ENCODE measurements at regions not wholly inside any gene's neighbourhood (a gene's known extent, or its start where the extent isn't known, plus 50 kb on each side); places are given as distances from the start of the nearest gene placed in this dataset.

DNA sequence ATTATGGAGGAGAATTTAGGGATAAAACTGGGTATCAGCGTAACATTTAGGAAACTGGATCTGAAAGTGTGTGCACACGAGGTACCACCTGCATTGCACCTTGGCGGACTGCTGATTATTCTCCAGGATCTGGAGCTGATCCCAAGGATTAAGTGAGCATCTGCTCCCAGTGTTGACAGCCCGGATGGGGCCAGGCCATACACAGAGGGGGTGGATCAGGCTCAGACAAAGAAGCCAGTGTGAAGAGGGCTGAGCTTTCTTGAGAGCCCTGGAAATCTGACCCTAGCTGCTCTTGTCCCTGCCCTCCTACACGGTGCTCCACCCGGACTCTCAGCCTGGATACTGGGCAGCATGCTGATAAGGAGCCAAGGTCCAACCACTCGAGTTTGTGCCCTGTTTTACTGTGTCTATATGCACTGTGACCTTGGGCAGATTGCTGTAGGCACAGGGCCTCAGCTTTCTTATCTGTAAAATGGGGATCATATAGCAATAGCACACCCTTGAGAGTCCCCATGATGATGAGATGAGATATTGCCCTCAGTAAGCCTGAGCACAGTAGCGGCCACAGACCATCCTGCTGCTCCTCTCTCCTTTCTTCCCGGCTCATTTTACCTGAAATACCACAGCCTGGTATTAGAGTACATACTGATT lies 396.8 kb upstream of the CELF4 start:
- no peak overlapping the region for H3K4me3 ChIP-seq (ENCODE audit: low read depth, low read length)
- no peak for DNase-seq (ENCODE audit: low read depth)
- TF ChIP-seq, protein P1, sequence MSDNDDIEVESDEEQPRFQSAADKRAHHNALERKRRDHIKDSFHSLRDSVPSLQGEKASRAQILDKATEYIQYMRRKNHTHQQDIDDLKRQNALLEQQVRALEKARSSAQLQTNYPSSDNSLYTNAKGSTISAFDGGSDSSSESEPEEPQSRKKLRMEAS (IDR thresholded peaks at IDR 0.05; ENCODE audit: low read depth, low read length), result no peak
- TF ChIP-seq MYC (IDR thresholded peaks at IDR 0.05; ENCODE audit: low read depth, low read length) (no peak), POLR2A (IDR thresholded peaks at IDR 0.05; ENCODE audit: extremely low read depth, insufficient read length) (no peak)
- TF ChIP-seq, protein P2, sequence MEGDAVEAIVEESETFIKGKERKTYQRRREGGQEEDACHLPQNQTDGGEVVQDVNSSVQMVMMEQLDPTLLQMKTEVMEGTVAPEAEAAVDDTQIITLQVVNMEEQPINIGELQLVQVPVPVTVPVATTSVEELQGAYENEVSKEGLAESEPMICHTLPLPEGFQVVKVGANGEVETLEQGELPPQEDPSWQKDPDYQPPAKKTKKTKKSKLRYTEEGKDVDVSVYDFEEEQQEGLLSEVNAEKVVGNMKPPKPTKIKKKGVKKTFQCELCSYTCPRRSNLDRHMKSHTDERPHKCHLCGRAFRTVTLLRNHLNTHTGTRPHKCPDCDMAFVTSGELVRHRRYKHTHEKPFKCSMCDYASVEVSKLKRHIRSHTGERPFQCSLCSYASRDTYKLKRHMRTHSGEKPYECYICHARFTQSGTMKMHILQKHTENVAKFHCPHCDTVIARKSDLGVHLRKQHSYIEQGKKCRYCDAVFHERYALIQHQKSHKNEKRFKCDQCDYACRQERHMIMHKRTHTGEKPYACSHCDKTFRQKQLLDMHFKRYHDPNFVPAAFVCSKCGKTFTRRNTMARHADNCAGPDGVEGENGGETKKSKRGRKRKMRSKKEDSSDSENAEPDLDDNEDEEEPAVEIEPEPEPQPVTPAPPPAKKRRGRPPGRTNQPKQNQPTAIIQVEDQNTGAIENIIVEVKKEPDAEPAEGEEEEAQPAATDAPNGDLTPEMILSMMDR (IDR thresholded peaks at IDR 0.05; ENCODE audit: low read depth, low read length), result no peak

DNA sequence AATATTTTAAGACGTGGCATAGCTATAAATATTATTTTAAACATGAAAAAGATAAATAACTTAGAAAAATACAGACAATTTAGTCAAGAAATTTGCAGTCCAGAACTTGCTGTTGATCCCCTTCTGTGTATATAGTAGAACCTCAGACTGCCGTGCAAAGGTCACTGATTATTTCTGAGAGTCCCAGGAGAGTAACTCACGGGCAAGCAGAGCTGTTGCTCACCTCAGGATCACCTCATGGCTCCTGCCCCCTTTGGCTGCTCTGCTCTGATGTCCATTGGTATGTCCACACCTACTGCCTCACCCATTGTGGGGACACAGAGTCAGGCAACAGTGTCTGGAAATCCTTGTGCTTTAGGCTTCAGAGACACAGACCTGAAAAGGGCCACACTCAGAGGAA lies 392.9 kb upstream of the CELF4 start:
- TF ChIP-seq MYC (IDR thresholded peaks at IDR 0.05; ENCODE audit: low read depth, low read length) (no peak), POLR2A (IDR thresholded peaks at IDR 0.05; ENCODE audit: extremely low read depth, insufficient read length) (no peak)
- TF ChIP-seq, protein P1 (IDR thresholded peaks at IDR 0.05; ENCODE audit: low read depth, low read length), result no peak
- TF ChIP-seq, protein P2 (IDR thresholded peaks at IDR 0.05; ENCODE audit: low read depth, low read length), result no peak
- H3K4me3 ChIP-seq (ENCODE audit: low read depth, low read length), result no peak overlapping the region
- DNase-seq (ENCODE audit: low read depth), result no peak

DNA sequence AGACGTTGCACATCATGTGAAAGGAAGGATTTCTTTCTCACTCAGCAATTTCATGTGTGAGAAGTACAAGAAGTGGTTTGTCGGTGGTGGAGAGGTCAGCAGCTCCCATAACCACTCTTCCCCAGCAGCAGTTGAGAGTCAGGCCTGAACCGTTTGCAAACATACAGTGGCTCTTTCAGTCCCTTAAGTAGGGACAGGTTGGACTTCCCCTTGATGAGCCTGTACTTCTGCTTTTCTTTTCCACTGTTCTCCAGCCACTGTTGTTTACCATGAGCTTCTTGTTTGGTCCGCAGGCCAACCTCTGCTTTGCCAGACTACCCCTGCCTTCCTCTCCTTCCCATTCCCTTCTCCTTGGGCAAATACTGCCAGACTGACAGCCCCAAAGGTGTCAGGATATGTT lies 391.3 kb upstream of the CELF4 start:
- no peak overlapping the region for H3K4me3 ChIP-seq (ENCODE audit: low read depth, low read length)
- peak; percentile 22 for DNase-seq (ENCODE audit: low read depth)
- TF ChIP-seq MYC (IDR thresholded peaks at IDR 0.05; ENCODE audit: low read depth, low read length), result no peak
- TF ChIP-seq, protein P2 (IDR thresholded peaks at IDR 0.05; ENCODE audit: low read depth, low read length), result no peak

DNA sequence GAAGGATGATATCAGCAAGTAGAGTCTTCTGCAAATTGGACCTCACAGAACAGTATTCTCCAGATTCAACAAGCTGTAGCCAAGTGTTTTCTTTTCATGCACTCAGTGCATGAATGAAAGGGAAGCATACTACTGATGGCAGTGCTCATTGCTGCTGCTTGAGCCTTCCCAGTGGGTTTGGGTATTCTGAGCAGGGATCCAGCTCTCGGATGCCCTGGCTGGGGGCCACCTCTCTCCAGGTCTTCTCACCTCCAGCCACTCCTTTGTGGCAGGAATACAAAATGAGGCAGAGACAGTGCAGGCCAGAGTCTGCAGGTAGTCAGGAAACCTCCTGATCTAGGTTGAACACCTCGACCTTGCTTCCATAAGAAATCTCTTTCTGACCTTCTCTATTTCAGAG lies 390.4 kb upstream of the CELF4 start:
- TF ChIP-seq POLR2A (IDR thresholded peaks at IDR 0.05; ENCODE audit: extremely low read depth, insufficient read length) (no peak), MYC (IDR thresholded peaks at IDR 0.05; ENCODE audit: low read depth, low read length) (no peak)
- TF ChIP-seq, protein P2 (IDR thresholded peaks at IDR 0.05; ENCODE audit: low read depth, low read length), result no peak
- TF ChIP-seq, protein P1 (IDR thresholded peaks at IDR 0.05; ENCODE audit: low read depth, low read length), result no peak
- no peak overlapping the region for H3K4me3 ChIP-seq (ENCODE audit: low read depth, low read length)
- no peak for DNase-seq (ENCODE audit: low read depth)

DNA sequence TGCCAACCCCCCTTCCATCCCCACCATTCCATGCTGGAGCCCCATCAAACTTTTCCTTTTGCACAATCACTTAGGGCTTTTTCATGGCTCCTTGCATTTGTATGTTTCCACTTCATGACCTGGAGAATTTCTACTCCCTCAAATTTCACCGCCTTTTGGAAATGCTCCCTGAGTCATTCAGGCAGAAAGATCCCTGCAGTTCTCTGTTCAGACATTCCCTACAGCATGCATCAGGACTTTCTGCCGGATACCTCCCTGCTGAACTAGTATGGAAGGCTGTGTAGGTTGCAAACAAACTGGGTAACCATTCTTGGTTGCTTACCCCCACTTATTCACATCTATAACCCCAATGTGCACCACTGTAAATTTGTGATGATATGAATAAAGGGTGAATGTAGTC lies 389.6 kb upstream of the CELF4 start:
- DNase-seq (ENCODE audit: low read depth), result no peak
- TF ChIP-seq POLR2A (IDR thresholded peaks at IDR 0.05; ENCODE audit: extremely low read depth, insufficient read length), result no peak
- TF ChIP-seq MYC (IDR thresholded peaks at IDR 0.05; ENCODE audit: low read depth, low read length), result no peak
- TF ChIP-seq, protein P2 (IDR thresholded peaks at IDR 0.05; ENCODE audit: low read depth, low read length), result no peak
- TF ChIP-seq, protein P1 (IDR thresholded peaks at IDR 0.05; ENCODE audit: low read depth, low read length), result no peak

DNA sequence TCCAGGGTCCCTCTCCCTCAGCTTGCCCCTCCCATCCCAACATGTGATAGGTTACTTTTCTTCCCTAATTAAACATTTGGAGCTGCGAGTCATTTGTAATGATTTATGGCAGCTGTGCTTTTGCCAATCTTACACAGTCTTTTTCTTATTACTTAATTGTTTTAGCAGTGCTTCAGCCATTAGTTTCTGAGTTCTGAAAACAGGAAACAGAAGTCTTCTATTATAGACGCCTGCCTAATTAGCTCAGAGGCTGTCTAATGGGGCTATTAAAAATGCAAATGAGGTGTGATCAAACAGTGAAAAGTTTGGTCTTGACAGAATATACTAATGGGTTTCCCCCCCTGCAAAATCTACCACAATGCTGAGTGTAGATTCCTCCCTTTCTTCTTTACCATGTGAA lies 388.3 kb upstream of the CELF4 start:
- no peak for TF ChIP-seq POLR2A (IDR thresholded peaks at IDR 0.05; ENCODE audit: extremely low read depth, insufficient read length)
- TF ChIP-seq, protein P1 (IDR thresholded peaks at IDR 0.05; ENCODE audit: low read depth, low read length), result no peak
- no peak for TF ChIP-seq MYC (IDR thresholded peaks at IDR 0.05; ENCODE audit: low read depth, low read length)
- TF ChIP-seq, protein P2 (IDR thresholded peaks at IDR 0.05; ENCODE audit: low read depth, low read length), result no peak
- H3K4me3 ChIP-seq (ENCODE audit: low read depth, low read length), result no peak overlapping the region
- no peak for DNase-seq (ENCODE audit: low read depth)

More for the DNA sequence above, 389.6 kb upstream of the CELF4 start:
- H3K4me3 ChIP-seq (ENCODE audit: low read depth, low read length), result no peak overlapping the region
